HG03280 (cell line): ENCODE measurements at regions not wholly inside any gene's neighbourhood (a gene's known extent, or its start where the extent isn't known, plus 50 kb on each side); places are given as distances from the start of the nearest gene placed in this dataset.
"Not testable (repeated sequence)": the region's sequence is repeated elsewhere in the genome, so short reads cannot be mapped to it uniquely, and the experiment has no call there.

Source experiments
- ATAC-seq: cut with Tn5 transposase; IDR thresholded peaks from one replicate; pipeline ENCODE4 v1.9.1; 2021; ENCODE audit warnings: mild to moderate bottlenecking, moderate library complexity; ENCODE audit not compliant: unreplicated experiment

GRCh38 chr2:145927131-145927950, 1407.4 kb upstream of the ZEB2 start:
- no peak for ATAC-seq

DNA sequence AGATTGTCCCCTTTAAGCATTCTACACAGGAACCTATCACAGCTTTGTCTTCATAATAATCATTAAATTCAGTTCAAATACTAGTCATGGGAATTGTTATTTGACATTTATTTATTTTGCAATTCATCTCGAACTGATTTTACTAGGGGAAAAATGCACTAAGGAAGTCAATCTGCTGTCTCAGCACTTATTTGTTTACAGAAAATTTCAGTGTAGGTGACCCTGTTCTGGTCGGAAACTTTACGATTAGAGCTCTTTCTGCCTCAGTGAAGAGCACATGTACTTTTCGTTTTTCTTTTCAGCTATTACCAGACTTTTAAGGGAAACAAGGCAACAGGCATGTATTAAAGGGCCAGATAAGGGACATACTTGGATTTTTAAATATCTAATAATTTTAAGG, 1405.7 kb upstream of the ZEB2 start:
- ATAC-seq = no peak

GRCh38 chr2:145919477-145919876, 1399.6 kb upstream of the ZEB2 start:
- ATAC-seq = no peak

GRCh38 chr2:145918951-145919350, 1399.0 kb upstream of the ZEB2 start:
- ATAC-seq = no peak

- no peak for ATAC-seq
These were observed 1396.9 kb upstream of the ZEB2 start for GRCh38 chr2:145916799-145917198.

DNA sequence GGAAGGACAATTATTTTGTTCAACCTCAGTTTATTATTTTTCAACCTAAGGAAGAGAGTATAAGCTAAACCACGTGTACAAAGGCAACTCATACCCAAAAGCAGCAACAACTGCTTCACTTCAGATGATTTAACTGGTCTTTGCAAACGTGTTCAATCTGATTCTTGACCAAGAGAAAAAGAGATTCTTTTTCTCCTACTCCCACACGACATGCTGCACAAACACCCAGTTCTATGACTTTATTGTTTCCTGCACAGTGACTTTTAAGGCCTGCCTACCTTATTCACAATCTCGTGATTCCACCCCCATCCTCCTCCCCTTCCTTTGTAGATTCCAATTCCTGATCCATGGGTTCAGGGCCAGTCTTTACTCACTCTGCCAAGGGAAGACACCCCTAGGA, 1394.8 kb upstream of the ZEB2 start:
- no peak for ATAC-seq

- ATAC-seq = no peak
These were observed 1390.5 kb upstream of the ZEB2 start for GRCh38 chr2:145910416-145910815.

DNA sequence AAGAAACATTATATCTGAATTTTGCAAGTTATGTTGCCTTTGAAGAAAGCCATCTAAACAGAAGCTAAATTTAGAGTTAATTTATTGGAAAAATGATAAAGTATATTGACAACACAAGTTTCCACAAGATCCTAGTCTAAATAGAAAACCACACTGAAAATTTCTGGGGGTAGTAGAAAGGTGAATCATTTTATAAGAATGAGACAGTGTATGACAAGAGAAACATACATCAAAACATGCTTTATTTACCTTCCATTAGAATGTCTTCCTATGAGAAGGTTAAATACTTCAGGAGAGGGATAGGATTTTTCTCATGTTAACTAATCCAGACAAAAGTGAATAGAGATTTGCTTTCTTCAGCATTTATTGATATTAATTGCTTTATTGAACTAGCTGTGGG, 1389.8 kb upstream of the ZEB2 start:
- no peak for ATAC-seq

DNA sequence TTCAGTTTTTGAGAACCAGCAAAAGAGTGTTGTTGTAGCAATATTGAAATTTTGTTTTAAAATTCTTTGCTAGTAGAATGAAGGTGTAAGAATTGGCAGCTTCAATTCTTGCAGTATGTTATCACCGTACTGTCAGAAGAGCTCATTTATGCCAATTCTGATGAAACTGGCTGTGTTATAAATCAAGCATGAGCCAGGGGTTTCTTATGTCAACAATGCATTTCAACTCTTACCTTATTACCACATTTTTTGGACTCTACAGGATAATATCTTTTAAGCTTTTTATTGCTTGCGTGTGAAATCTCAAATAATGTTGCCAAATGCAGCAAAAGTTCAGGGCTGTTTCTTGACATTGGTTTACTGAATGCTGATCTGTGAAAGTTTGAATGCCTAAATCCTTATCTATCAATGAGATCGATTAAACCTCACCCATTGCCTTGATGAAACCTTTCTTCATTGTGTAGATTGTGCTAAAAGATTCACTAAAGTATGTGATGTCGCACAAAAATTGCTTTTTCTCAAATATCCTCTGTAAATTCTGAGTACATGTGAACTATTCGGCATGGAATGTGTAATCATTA, 1389.3 kb upstream of the ZEB2 start:
- ATAC-seq = no peak

DNA sequence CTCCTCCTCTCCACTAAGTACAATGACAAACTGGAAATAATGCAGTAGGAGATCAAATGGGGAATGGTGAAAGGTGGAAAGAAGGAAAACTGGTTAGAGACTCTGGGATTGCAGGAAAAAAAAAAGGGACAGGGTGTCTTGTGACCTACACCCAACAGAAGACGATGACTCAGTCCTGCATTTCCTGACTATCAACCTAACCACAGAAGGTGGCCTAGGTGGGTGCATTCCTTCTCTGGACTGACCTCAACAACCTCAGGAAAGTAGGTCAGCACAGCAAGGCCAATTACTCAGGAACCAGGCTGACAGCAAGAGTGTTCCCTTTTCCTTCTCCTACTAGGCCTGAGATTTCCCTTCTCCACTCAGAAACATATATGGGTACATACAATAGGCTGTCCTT, 1386.4 kb upstream of the ZEB2 start:
- ATAC-seq = no peak

DNA sequence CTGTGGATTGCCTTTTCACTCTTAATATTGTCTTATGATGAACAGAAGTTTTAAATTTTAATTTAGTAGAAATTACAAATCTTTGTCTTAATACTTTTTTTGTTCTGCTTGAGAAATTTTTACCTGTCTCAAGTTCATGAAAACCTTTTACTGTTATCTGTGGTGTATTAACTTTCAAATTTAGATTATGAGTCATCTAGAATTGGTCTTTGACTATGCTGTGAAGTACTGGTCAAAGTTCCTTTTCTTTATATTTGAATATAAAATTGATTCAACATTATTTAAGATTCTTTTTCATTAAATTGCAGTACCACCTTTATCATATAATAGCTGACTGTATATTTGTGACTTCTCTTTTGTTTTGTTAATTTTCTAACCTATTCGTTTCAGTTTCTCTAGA, 1385.5 kb upstream of the ZEB2 start:
- no peak for ATAC-seq

- ATAC-seq = no peak
These were observed 1377.2 kb upstream of the ZEB2 start for GRCh38 chr2:145897151-145897550.

GRCh38 chr2:145887915-145888314, 1368.0 kb upstream of the ZEB2 start:
- ATAC-seq = no peak

GRCh38 chr2:145880997-145881396, 1361.1 kb upstream of the ZEB2 start:
- ATAC-seq = not testable (repeated sequence)

- no peak for ATAC-seq
These were observed 1355.1 kb upstream of the ZEB2 start for GRCh38 chr2:145875016-145875415.

DNA sequence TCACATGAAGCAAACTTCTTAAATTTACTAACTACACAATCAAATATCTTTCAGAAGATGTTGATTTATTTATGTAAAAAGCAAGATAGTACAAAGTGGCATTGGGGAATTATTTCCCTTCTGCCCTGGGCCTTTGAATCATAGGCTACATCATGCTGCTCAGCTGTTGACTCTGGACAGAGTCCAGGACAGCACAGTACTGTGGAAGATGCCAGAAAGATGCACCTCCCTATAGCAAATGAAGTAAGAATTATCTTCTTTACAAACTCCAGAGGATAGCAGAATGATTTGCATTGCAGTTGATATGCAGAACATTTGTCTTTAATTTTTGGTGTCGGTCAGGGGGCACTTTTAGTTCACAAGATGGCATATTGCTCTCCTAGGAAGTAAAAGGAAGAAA, 1354.5 kb upstream of the ZEB2 start:
- ATAC-seq = no peak

- ATAC-seq = no peak
These were observed 1344.6 kb upstream of the ZEB2 start for GRCh38 chr2:145864501-145864900.

DNA sequence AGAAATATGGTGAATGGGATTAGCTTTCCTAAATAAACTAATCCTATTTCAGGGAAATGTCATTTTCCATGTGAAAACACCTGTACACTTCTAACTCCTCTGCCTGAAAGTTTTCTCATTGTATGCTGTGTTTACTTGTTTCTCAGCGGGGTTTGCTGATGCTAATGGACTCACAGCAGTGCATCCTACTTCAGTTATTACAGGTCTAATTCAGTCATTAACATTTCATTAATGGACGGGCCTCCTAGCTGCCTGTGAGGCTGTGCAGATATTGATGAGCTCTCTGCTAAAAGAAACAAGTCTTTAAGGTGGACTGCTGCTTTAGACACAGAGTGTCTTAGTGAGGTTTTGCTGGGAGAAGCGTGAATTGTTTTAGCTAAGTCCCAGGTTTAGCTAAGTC, 1342.0 kb upstream of the ZEB2 start:
- no peak for ATAC-seq

DNA sequence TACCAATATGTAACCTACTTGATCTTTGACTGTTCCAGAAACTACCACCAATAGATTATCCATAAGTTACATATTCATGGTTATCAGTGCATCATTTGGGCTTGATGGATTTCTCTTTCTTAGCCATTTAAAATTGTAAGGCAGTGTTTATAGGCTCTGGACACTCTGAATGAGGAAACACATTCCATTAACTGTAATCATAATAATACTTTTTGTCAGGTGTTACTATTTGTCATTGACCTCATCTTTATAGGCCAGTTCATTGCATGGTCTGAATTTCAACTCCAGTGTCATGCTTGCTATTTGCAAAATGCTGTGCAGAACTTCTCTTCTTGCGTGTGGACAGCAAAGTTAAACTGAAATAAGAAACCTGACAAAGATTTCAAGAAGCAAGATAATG, 1340.2 kb upstream of the ZEB2 start:
- ATAC-seq = no peak

DNA sequence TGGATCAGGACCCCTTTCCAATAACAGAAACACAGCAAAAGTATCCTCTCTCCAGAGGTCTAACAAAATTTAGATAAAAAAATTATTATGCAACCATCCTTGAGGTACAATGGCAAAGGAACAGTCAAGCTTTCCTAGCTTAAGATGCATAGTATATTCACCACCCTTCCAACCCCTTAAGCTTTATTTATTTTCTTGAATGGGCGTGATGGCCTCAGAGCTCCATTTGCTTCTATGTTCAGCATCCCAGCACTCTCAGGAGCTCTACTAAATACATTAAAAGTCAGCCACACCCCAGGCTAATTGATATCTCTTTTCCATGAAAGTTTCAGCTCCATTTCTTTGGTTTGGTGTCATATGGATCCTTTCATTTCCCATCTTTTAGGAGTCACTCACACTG, 1335.2 kb upstream of the ZEB2 start:
- no peak for ATAC-seq

GRCh38 chr2:145854039-145854755, 1334.3 kb upstream of the ZEB2 start:
- no peak for ATAC-seq

GRCh38 chr2:145851730-145852129, 1331.8 kb upstream of the ZEB2 start:
- ATAC-seq = no peak
